Osteoblast (primary cell): ENCODE measurements at regions not wholly inside any gene's neighbourhood (a gene's known extent, or its start where the extent isn't known, plus 50 kb on each side); places are given as distances from the start of the nearest gene placed in this dataset.

Experiments
- DNase-seq: peaks from one replicate; pipeline ENCODE4 v3.0.0; 2011; ENCODE audit warnings: low spot score, mixed read lengths; ENCODE audit not compliant: insufficient read length; ENCODE audit errors: missing footprints
- H2AFZ ChIP-seq: 2 replicates; pipeline ENCODE4 v1.6.0; 2011; ENCODE audit warnings: mild to moderate bottlenecking, low read length
- H3K27ac ChIP-seq: 2 replicates; pipeline ENCODE4 v1.5.1; 2011; ENCODE audit warnings: mild to moderate bottlenecking, low read depth, low read length, moderate library complexity
- H3K27me3 ChIP-seq: 2 replicates; pipeline ENCODE4 v1.6.0; 2012; ENCODE audit warnings: mild to moderate bottlenecking, control low read depth, inconsistent platforms, low read length, moderate library complexity; ENCODE audit not compliant: insufficient read depth
- H3K36me3 ChIP-seq: 2 replicates; pipeline ENCODE4 v1.5.1; 2011; ENCODE audit warnings: mild to moderate bottlenecking, low read length, control low read depth, moderate library complexity; ENCODE audit not compliant: insufficient read depth
- H3K4me1 ChIP-seq: 2 replicates; pipeline ENCODE4 v1.5.1; 2011; ENCODE audit warnings: mild to moderate bottlenecking, low read length, control low read depth, moderate library complexity; ENCODE audit not compliant: insufficient read depth
- H3K4me2 ChIP-seq: 2 replicates; pipeline ENCODE4 v1.6.0; 2011; ENCODE audit warnings: mild to moderate bottlenecking, low read length; ENCODE audit not compliant: insufficient read depth
- H3K4me3 ChIP-seq: fragments of 200-600 bp; sonication (generic); 3 replicates; pipeline ENCODE4 v1.5.1; 2012; ENCODE audit warnings: mild to moderate bottlenecking, low read length, inconsistent platforms; ENCODE audit not compliant: insufficient read depth
- H3K79me2 ChIP-seq: 2 replicates; pipeline ENCODE4 v1.6.0; 2012; ENCODE audit warnings: mild to moderate bottlenecking, low read length, control low read depth, inconsistent platforms; ENCODE audit not compliant: insufficient read depth
- H3K9me3 ChIP-seq: 2 replicates; pipeline ENCODE4 v1.5.1; 2011; ENCODE audit warnings: low read depth, low read length, control low read depth
- H4K20me1 ChIP-seq: 2 replicates; pipeline ENCODE4 v1.6.0; 2012; ENCODE audit warnings: mild to moderate bottlenecking, low read length, control low read depth; ENCODE audit not compliant: insufficient read depth
- TF ChIP-seq, protein P1 (sequence below): IDR thresholded peaks from 2 replicates; pipeline ENCODE4 v1.5.1; 2011; ENCODE audit warnings: mild to moderate bottlenecking, low read depth, low read length, moderate library complexity; ENCODE audit errors: extremely low read depth

- H3K4me2 ChIP-seq: no peak overlapping the region
- no peak for DNase-seq
- H3K4me3 ChIP-seq: no peak overlapping the region
- no peaks in the 10 kb centered on the region for H3K79me2 ChIP-seq
- H4K20me1 ChIP-seq: no peaks in the 10 kb centered on the region
- no peaks in the 10 kb centered on the region for H3K9me3 ChIP-seq
- no peaks in the 10 kb centered on the region for H3K36me3 ChIP-seq
- H2AFZ ChIP-seq: no peak overlapping the region
- TF ChIP-seq, protein P1, sequence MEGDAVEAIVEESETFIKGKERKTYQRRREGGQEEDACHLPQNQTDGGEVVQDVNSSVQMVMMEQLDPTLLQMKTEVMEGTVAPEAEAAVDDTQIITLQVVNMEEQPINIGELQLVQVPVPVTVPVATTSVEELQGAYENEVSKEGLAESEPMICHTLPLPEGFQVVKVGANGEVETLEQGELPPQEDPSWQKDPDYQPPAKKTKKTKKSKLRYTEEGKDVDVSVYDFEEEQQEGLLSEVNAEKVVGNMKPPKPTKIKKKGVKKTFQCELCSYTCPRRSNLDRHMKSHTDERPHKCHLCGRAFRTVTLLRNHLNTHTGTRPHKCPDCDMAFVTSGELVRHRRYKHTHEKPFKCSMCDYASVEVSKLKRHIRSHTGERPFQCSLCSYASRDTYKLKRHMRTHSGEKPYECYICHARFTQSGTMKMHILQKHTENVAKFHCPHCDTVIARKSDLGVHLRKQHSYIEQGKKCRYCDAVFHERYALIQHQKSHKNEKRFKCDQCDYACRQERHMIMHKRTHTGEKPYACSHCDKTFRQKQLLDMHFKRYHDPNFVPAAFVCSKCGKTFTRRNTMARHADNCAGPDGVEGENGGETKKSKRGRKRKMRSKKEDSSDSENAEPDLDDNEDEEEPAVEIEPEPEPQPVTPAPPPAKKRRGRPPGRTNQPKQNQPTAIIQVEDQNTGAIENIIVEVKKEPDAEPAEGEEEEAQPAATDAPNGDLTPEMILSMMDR: no peak
- peaks cover 31% of the 10 kb centered on the region for H3K4me1 ChIP-seq
- no peaks in the 10 kb centered on the region for H3K27me3 ChIP-seq
- no peak overlapping the region for H3K27ac ChIP-seq
Measured at GRCh38 chr10:78954689-78955088, 114.1 kb upstream of the ZMIZ1 start.

DNA sequence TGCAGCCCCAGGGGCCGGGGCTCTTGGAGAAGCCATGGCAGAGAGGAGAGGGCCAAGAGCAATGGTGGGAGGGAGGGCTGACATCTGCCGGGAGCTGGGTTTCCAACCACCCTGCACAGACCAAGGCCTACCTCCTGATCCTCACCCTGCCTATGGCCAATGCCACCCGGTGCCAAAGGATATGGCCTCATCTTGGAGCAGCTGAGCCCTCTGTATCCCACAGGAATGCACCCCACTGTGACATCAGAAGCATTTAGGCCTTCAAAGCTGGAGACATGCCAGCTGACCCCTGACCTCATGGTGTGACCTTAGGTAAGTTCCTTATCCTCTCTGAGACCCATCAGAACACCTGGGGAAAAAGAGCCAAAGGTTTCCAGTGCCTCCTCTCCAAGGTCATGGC, 113.6 kb upstream of the ZMIZ1 start:
- no peak overlapping the region for H3K4me3 ChIP-seq
- H3K4me1 ChIP-seq: peaks cover 31% of the 10 kb centered on the region
- H3K79me2 ChIP-seq: no peaks in the 10 kb centered on the region
- no peak overlapping the region for H3K27ac ChIP-seq
- no peak overlapping the region for H2AFZ ChIP-seq
- no peak overlapping the region for H3K4me2 ChIP-seq
- H3K9me3 ChIP-seq: no peaks in the 10 kb centered on the region
- H4K20me1 ChIP-seq: no peaks in the 10 kb centered on the region
- TF ChIP-seq, protein P1: no peak
- H3K27me3 ChIP-seq: no peaks in the 10 kb centered on the region
- H3K36me3 ChIP-seq: no peaks in the 10 kb centered on the region
- DNase-seq: no peak

DNA sequence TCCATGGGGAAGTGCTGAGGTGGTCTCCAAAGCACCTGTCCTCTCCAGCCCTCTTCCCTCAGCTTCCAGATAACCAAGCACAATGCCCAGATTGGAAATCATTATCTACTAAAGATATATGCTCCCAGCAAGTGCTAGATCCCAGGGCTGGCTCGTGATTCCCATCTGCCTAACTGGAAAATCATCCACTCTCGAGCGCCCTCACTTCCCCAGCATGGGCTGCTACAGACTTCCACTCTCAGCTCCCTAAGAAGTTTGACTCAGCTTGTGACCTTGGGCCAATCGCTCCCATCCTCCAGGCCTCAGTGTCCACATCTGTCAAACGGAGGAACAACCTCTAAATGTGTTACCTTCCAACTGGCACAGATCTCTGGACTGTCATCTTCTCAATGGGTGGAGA, 112.4 kb upstream of the ZMIZ1 start:
- no peak overlapping the region for H2AFZ ChIP-seq

GRCh38 chr10:78957471-78958039, 111.2 kb upstream of the ZMIZ1 start:
- no peak overlapping the region for H3K27ac ChIP-seq
- H3K4me2 ChIP-seq: no peak overlapping the region
- DNase-seq: peak; percentile 89
- no peaks in the 10 kb centered on the region for H4K20me1 ChIP-seq
- H3K79me2 ChIP-seq: no peaks in the 10 kb centered on the region
- H3K9me3 ChIP-seq: no peaks in the 10 kb centered on the region
- peaks cover 35% of the 10 kb centered on the region for H3K4me1 ChIP-seq
- H3K4me3 ChIP-seq: no peak overlapping the region
- no peaks in the 10 kb centered on the region for H3K27me3 ChIP-seq
- H2AFZ ChIP-seq: no peak overlapping the region
- TF ChIP-seq, protein P1: no peak
- H3K36me3 ChIP-seq: no peaks in the 10 kb centered on the region

More for the DNA sequence above, 112.4 kb upstream of the ZMIZ1 start:
- H3K27ac ChIP-seq: no peak overlapping the region
- peaks cover 39% of the 10 kb centered on the region for H3K4me1 ChIP-seq
- no peaks in the 10 kb centered on the region for H3K79me2 ChIP-seq
- no peaks in the 10 kb centered on the region for H3K27me3 ChIP-seq
- DNase-seq: no peak
- H3K4me2 ChIP-seq: no peak overlapping the region
- H3K4me3 ChIP-seq: no peak overlapping the region
- H4K20me1 ChIP-seq: no peaks in the 10 kb centered on the region
- H3K36me3 ChIP-seq: no peaks in the 10 kb centered on the region
- H3K9me3 ChIP-seq: no peaks in the 10 kb centered on the region
- TF ChIP-seq, protein P1: no peak
